22Rv1 (cell line): ENCODE measurements at regions not wholly inside any gene's neighbourhood (a gene's known extent, or its start where the extent isn't known, plus 50 kb on each side); places are given as distances from the start of the nearest gene placed in this dataset.

Experiments used
- H3K27ac ChIP-seq: fragments of 450-650 bp; 2 replicates; pipeline ENCODE4 v1.5.1; 2017
- CTCF ChIP-seq: fragments of 450-650 bp; IDR thresholded peaks from 2 replicates; pipeline ENCODE4 v1.5.1; 2017; ENCODE audit warnings: mild to moderate bottlenecking
- ZFX ChIP-seq: fragments of 450-650 bp; IDR thresholded peaks from 2 replicates; pipeline ENCODE4 v1.6.1; 2017; ENCODE audit warnings: antibody characterized with exemption, borderline replicate concordance

DNA sequence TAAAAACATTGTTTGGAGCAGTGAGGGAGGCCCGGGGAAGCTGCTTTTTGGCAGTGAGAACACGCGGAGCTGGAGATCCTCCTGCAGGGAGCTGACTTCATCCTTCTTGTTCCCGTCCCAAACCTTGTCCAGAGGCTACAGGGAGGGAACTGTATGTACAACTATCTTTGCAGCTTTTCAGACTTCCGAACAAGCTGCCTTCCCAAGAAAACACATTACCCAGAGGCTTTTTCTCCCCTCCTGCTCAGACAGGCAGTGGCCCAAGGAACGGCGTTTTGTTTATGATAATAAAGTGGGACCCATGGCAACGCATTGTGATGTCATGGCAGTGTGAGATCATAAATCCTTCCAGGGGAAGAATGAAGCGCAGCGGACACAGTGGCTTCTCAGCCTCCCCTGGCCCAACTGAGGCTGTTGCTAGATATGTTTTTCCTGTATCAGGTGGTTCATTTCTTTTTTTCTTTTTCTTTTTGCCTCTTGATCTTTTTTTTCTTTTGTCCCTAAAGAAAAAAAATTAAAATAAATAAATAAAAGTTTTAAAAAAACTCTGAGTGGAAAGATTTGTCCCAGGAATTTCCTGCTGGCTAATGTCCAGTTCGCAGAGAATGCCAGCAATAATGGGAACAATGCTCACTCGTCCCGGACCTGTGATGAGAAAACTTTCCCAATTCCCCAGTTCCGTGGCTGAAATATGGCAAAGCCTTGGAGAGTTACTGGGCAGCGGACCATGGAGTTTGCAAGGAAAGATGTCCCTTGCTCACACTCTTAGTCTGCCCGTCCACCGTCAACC is 103.4 kb upstream of the MAP1LC3B2 start:
- TF ChIP-seq CTCF, result no peak
- TF ChIP-seq ZFX, result no peak
- H3K27ac ChIP-seq, result no peak overlapping the region

GRCh38 chr12:116456330-116457082 is 102.7 kb upstream of the MAP1LC3B2 start:
- TF ChIP-seq ZFX, result no peak
- TF ChIP-seq CTCF, result no peak
- H3K27ac ChIP-seq, result no peak overlapping the region

DNA sequence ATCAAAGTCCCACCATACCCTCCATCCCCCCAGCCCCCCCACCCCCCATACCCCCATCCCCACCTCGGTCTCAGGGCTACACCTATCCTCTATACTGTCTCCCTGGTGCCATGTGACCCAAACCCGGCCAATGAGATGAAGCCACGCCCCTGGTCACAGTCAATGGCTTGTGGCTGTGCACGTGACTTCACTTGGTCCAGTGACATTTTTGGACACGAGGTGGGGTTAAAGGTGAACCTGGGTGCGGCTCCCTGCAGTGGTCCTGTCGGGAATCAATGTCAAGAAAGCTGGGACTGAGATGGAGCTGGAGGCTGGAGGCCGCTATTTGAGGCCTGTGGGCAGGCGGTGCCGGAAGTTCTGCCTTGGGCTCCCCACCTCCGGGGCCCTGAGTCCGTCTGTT is 100.7 kb upstream of the MAP1LC3B2 start:
- TF ChIP-seq ZFX (no peak), CTCF (no peak)
- H3K27ac ChIP-seq, result no peak overlapping the region

DNA sequence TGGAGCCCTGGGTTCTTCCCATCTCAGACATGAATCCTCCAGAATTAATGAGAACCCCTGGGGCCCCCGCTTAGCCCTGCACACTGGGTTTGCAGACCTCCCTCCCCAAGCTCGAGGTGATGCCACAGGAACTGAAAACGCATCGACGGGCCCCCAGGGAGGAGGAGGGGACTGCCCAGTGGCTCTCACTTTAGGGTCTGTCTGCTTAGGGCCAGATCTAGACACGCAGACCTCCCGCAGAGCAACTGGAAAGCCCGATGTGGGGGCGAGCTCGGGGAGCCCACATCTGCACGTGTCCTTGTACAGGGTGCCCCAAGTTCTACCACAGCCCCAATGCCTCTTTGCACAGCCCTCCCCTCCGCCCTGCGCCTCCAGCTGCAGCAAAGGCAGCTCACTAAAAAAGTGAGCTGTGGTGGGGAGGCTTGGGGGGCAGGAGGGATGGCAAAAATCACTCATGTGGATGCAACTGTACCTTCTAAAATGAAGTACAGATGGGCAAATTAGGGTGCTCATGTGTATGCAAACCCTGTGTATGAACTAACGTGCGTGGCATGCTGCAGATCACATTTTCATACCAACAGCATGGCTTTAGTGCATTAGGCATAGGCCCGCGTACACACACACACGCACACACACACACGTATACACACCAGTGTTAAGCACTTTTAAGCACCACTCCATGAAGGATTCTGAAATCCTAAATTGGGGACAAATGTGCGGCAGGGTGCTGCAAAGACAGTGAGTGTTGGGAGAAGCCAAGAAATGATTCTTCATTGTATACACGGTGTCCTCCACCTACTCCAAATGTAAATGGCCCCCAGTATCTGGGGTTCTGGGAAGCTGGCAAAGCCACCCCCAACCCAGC is 99.9 kb upstream of the MAP1LC3B2 start:
- TF ChIP-seq CTCF (no peak), ZFX (no peak)
- H3K27ac ChIP-seq, result no peak overlapping the region

DNA sequence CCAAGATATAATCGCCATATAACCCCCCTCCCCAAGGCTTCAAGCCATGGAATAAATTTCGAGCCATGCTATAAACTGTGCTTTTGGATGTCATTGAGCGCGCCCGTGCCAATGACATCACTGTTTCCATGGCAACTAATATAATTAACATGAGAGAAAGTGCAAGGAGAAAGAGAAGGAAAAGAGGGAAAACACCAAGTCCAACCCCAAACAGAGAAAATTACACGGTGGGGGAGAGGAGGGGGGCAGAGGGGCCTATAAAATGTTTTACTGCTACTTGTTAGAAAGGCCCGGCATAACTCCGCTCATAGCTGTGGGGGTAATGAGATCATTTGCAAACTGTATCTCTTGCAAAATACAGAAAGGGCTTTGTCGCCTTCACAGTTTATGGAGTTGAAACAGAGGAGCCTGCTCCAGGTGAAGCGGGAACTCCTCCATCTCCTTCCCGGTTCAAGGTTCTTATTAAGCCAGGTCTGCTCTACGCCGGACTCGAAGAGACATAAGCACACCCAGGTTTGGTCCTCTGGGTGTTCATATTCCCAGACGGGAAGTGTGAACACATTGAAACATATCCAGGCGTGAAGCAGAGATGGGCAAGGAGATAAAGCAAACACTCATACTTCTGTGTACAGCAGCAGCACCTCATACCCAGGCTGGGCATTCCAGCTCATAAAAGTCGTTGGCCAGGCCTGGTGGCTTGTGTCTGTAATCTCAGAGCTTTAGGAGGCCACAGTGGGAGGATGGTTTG is 99.1 kb upstream of the MAP1LC3B2 start:
- TF ChIP-seq ZFX (no peak), CTCF (no peak)
- H3K27ac ChIP-seq, result no peak overlapping the region

DNA sequence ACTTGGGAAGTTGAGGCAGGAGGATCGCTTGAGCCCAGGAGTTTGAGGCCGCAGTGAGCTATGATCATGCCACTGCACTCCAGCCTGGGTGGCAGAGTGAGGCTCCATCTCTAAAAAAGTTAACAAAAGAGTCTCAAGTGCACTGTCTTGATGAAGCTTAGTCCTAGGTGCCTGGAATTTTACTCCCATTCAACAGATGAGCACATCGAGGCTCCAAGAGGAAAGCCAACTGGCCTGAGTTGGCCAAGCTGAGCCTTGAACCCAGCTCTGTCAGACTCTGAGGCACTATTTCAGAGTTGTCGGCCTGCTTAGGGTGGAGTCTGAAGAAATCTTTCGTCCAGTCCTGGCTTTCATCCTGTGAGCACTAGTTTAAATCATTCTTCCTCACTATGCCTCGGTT is 98.1 kb upstream of the MAP1LC3B2 start:
- H3K27ac ChIP-seq, result no peak overlapping the region
- TF ChIP-seq ZFX (no peak), CTCF (no peak)
